Activated gamma-delta T cell treated with anti-CD3 and anti-CD28 coated beads, Interleukin-2, amount 50 U/mL, for 16 hours (primary cell): ENCODE measurements at regions not wholly inside any gene's neighbourhood (a gene's known extent, or its start where the extent isn't known, plus 50 kb on each side); places are given as distances from the start of the nearest gene placed in this dataset.

Experiments
- DNase-seq: peaks from one replicate; pipeline ENCODE4 v3.0.0-alpha.2; 2020; ENCODE audit warnings: low read depth

- no peak for DNase-seq
Measured at GRCh38 chr13:76086729-76087128, 450.6 kb downstream of the LMO7 start.

- no peak for DNase-seq
Measured at GRCh38 chr13:76067850-76068249, 431.7 kb downstream of the LMO7 start.

- no peak for DNase-seq
Measured at GRCh38 chr13:76053181-76053580, 417.1 kb downstream of the LMO7 start.

- no peak for DNase-seq
Measured at GRCh38 chr13:76049376-76049746, 413.2 kb downstream of the LMO7 start.

GRCh38 chr13:76048675-76049375 is 412.7 kb downstream of the LMO7 start:
- DNase-seq, result no peak

GRCh38 chr13:76048131-76048530 is 412.0 kb downstream of the LMO7 start:
- no peak for DNase-seq

- DNase-seq, result no peak
Measured at GRCh38 chr13:76043874-76044273, 407.7 kb downstream of the LMO7 start.

GRCh38 chr13:76038920-76039716 is 403.0 kb downstream of the LMO7 start:
- DNase-seq, result no peak

GRCh38 chr13:76036176-76036575 is 400.0 kb downstream of the LMO7 start:
- DNase-seq, result no peak

GRCh38 chr13:76035711-76036110 is 399.6 kb downstream of the LMO7 start:
- no peak for DNase-seq

- no peak for DNase-seq
Measured at GRCh38 chr13:76029706-76030105, 393.6 kb downstream of the LMO7 start.

GRCh38 chr13:76029088-76029487 is 393.0 kb downstream of the LMO7 start:
- no peak for DNase-seq

- DNase-seq, result no peak
Measured at GRCh38 chr13:76027131-76027530, 391.0 kb downstream of the LMO7 start.

- DNase-seq, result no peak
Measured at GRCh38 chr13:76025392-76025791, 389.3 kb downstream of the LMO7 start.

GRCh38 chr13:76024151-76024550 is 388.0 kb downstream of the LMO7 start:
- DNase-seq, result no peak

- DNase-seq, result no peak
Measured at GRCh38 chr13:76023652-76024051, 387.5 kb downstream of the LMO7 start.

GRCh38 chr13:76020421-76020955 is 384.4 kb downstream of the LMO7 start:
- no peak for DNase-seq

- DNase-seq, result no peak
Measured at GRCh38 chr13:76019421-76020044, 383.4 kb downstream of the LMO7 start.

GRCh38 chr13:76017861-76018556 is 381.9 kb downstream of the LMO7 start:
- no peak for DNase-seq

- DNase-seq, result no peak
Measured at GRCh38 chr13:76016799-76017400, 380.8 kb downstream of the LMO7 start.

- DNase-seq, result no peak
Measured at GRCh38 chr13:76014406-76015318, 378.5 kb downstream of the LMO7 start.
